ENCODE measurements at regions not wholly inside any gene's neighbourhood (a gene's known extent, or its start where the extent isn't known, plus 50 kb on each side); places are given as distances from the start of the nearest gene placed in this dataset.
A peak's percentile ranks its signal among the peaks of the same experiment; 100 is the strongest.

GRCh38 chr5:102623329-102624065, 124.7 kb upstream of the SLCO6A1 start:
- Histone ChIP-seq H3K36me3 (ENCODE audit: insufficient read depth, low read length) (no peaks in the 10 kb centered on the region), H2AFZ (ENCODE audit: low read depth, low read length) (peak overlapping the region; percentile 46), H3F3A (ENCODE audit: insufficient read depth, low read length, poor library complexity, severe bottlenecking) (no peaks in the 10 kb centered on the region), H3K4me3 (ENCODE audit: low read length) (peak overlapping the region; percentile 47), H3K27me3 (ENCODE audit: insufficient read depth, low read depth, low read length) (no peaks in the 10 kb centered on the region), H4K20me1 (ENCODE audit: insufficient read depth) (no peaks in the 10 kb centered on the region), H3K27ac (ENCODE audit: low read length) (peak overlapping the region; percentile 75), H3K79me2 (replicated peaks; ENCODE audit: insufficient read depth, low read length) (no peaks in the 10 kb centered on the region), H3K9ac (ENCODE audit: low read length) (peak overlapping the region; percentile 35), H3K9me3 (ENCODE audit: low read length) (no peaks in the 10 kb centered on the region), H3K9me2 (ENCODE audit: insufficient read depth, low read length) (no peaks in the 10 kb centered on the region), H3K4me2 (ENCODE audit: low read length) (peak overlapping the region; percentile 69)
- TF ChIP-seq RAD21 (conservative IDR thresholded peaks at IDR 0.05) (no peak), TAF1 (IDR thresholded peaks at IDR 0.05; ENCODE audit: low read depth) (no peak), MXI1 (conservative IDR thresholded peaks at IDR 0.05; ENCODE audit: poor library complexity, severe bottlenecking) (no peak), CTCF (IDR thresholded peaks at IDR 0.05; ENCODE audit: poor library complexity, severe bottlenecking) (no peak), POLR2AphosphoS5 (IDR thresholded peaks at IDR 0.05) (no peak), REST (IDR thresholded peaks at IDR 0.05; ENCODE audit: borderline replicate concordance) (no peak), SMC3 (conservative IDR thresholded peaks at IDR 0.05; ENCODE audit: poor library complexity) (no peak)

- Histone ChIP-seq H3K36me3 (ENCODE audit: insufficient read depth, low read length) (no peaks in the 10 kb centered on the region), H3K4me2 (ENCODE audit: low read length) (peak overlapping the region; percentile 69), H3K9me3 (ENCODE audit: low read length) (no peaks in the 10 kb centered on the region), H3K9me2 (ENCODE audit: insufficient read depth, low read length) (no peaks in the 10 kb centered on the region), H4K20me1 (ENCODE audit: insufficient read depth) (no peaks in the 10 kb centered on the region), H3K79me2 (replicated peaks; ENCODE audit: insufficient read depth, low read length) (no peaks in the 10 kb centered on the region), H3F3A (ENCODE audit: insufficient read depth, low read length, poor library complexity, severe bottlenecking) (no peaks in the 10 kb centered on the region), H3K27ac (ENCODE audit: low read length) (peak overlapping the region; percentile 75), H3K9ac (ENCODE audit: low read length) (peak overlapping the region; percentile 35), H2AFZ (ENCODE audit: low read depth, low read length) (peak overlapping the region; percentile 37), H3K27me3 (ENCODE audit: insufficient read depth, low read depth, low read length) (no peaks in the 10 kb centered on the region), H3K4me3 (ENCODE audit: low read length) (peak overlapping the region; percentile 47)
- TF ChIP-seq RAD21 (conservative IDR thresholded peaks at IDR 0.05): no peak
- no peak for TF ChIP-seq REST (IDR thresholded peaks at IDR 0.05; ENCODE audit: borderline replicate concordance)
- no peak for TF ChIP-seq CTCF (IDR thresholded peaks at IDR 0.05; ENCODE audit: poor library complexity, severe bottlenecking)
- TF ChIP-seq POLR2AphosphoS5 (IDR thresholded peaks at IDR 0.05): no peak
- TF ChIP-seq SMC3 (conservative IDR thresholded peaks at IDR 0.05; ENCODE audit: poor library complexity): no peak
- no peak for TF ChIP-seq EP300 (conservative IDR thresholded peaks at IDR 0.05; ENCODE audit: poor library complexity, severe bottlenecking)
- no peak for TF ChIP-seq MXI1 (conservative IDR thresholded peaks at IDR 0.05; ENCODE audit: poor library complexity, severe bottlenecking)
- TF ChIP-seq TAF1 (IDR thresholded peaks at IDR 0.05; ENCODE audit: low read depth): no peak
- no peak for TF ChIP-seq EZH2 (IDR thresholded peaks at IDR 0.05; ENCODE audit: borderline replicate concordance, insufficient read depth, low read length, poor library complexity, severe bottlenecking)
Measured at GRCh38 chr5:102624405-102624804, 125.6 kb upstream of the SLCO6A1 start.
